Smooth muscle cell (in vitro differentiated cells): ENCODE measurements at regions not wholly inside any gene's neighbourhood (a gene's known extent, or its start where the extent isn't known, plus 50 kb on each side); places are given as distances from the start of the nearest gene placed in this dataset.
"Not testable (repeated sequence)": the region's sequence is repeated elsewhere in the genome, so short reads cannot be mapped to it uniquely, and the experiment has no call there.

ENCODE experiments used
- DNase-seq: peaks from one replicate; lab custom pipeline; 2025; ENCODE audit not compliant: unreplicated experiment; lab: John Stamatoyannopoulos, UW
- H2AFZ ChIP-seq: fragments of 200-600 bp; sonication (generic); 2 replicates; pipeline ENCODE4 v1.6.0; 2016; ENCODE audit warnings: antibody characterized with exemption, low read depth, mild to moderate bottlenecking
- H3F3A ChIP-seq: fragments of 200-600 bp; sonication (generic); 2 replicates; pipeline ENCODE4 v1.6.0; 2017; ENCODE audit warnings: antibody characterized with exemption, low read depth
- H3K27ac ChIP-seq: fragments of 200-600 bp; sonication (generic); 2 replicates; pipeline ENCODE4 v1.5.1; 2016; ENCODE audit warnings: low read depth, mild to moderate bottlenecking
- H3K27me3 ChIP-seq: fragments of 200-600 bp; sonication (generic); 2 replicates; pipeline ENCODE4 v1.6.1; 2016; ENCODE audit warnings: low read depth, mild to moderate bottlenecking
- H3K36me3 ChIP-seq: fragments of 200-600 bp; sonication (generic); 2 replicates; pipeline ENCODE4 v1.5.1; 2016; ENCODE audit warnings: low read depth
- H3K4me1 ChIP-seq: fragments of 200-600 bp; sonication (generic); 2 replicates; pipeline ENCODE4 v1.5.1; 2016; ENCODE audit warnings: low read depth
- H3K4me2 ChIP-seq: fragments of 200-600 bp; sonication (generic); 2 replicates; pipeline ENCODE4 v1.6.0; 2016; ENCODE audit warnings: mild to moderate bottlenecking
- H3K4me3 ChIP-seq: fragments of 200-600 bp; sonication (generic); 2 replicates; pipeline ENCODE4 v1.5.1; 2016; ENCODE audit warnings: mild to moderate bottlenecking
- H3K79me2 ChIP-seq: fragments of 200-600 bp; sonication (generic); 2 replicates; pipeline ENCODE4 v1.6.0; 2016; ENCODE audit warnings: low read depth, mild to moderate bottlenecking
- H3K9ac ChIP-seq: fragments of 200-600 bp; sonication (generic); 2 replicates; pipeline ENCODE4 v1.6.0; 2016; ENCODE audit warnings: low read depth
- H3K9me3 ChIP-seq: fragments of 200-600 bp; sonication (generic); replicated peaks from 2 replicates; pipeline ENCODE4 v1.5.1; 2016; ENCODE audit warnings: low read depth
- H4K20me1 ChIP-seq: fragments of 200-600 bp; sonication (generic); 2 replicates; pipeline ENCODE4 v1.6.0; 2016; ENCODE audit warnings: low read depth
- CTCF ChIP-seq: fragments of 200-600 bp; sonication (generic); IDR thresholded peaks from 2 replicates; pipeline ENCODE4 v1.5.1; 2017; ENCODE audit warnings: borderline replicate concordance, mild to moderate bottlenecking, antibody characterized with exemption; ENCODE audit not compliant: insufficient read depth, poor library complexity, severe bottlenecking
- WGBS: methylation state at CpG from one replicate; pipeline ENCODE4 v1.1.7; 2016; ENCODE audit warnings: low lambda C conversion rate; 5-methylcytosine and 5-hydroxymethylcytosine counted together
- small RNA-seq: library from RNA; depleted of rRNA; stranded (forward); fragments of <200 nt; gene quantifications from one replicate; pipeline ENCODE3, GENCODE V24; 2014

GRCh38 chrX:76643590-76643989 is 216.1 kb downstream of the MAGEE1 start:
- Histone ChIP-seq H3K4me1 (no peaks in the 10 kb centered on the region), H3K9ac (no peak overlapping the region), H3F3A (no peaks in the 10 kb centered on the region), H3K4me2 (no peak overlapping the region), H3K9me3 (peaks cover 4% of the 10 kb centered on the region), H3K79me2 (no peaks in the 10 kb centered on the region), H3K4me3 (no peak overlapping the region), H2AFZ (no peak overlapping the region), H3K36me3 (no peaks in the 10 kb centered on the region), H3K27ac (no peak overlapping the region), H3K27me3 (no peaks in the 10 kb centered on the region), H4K20me1 (no peaks in the 10 kb centered on the region)
- no peak for DNase-seq
- WGBS, result 15% methylated on average over 2 of the region's 2 CpGs
- TF ChIP-seq CTCF, result no peak

GRCh38 chrX:76651369-76651768 is 223.9 kb downstream of the MAGEE1 start:
- not testable (repeated sequence) for H3K79me2 ChIP-seq, H3K27me3 ChIP-seq, H3K4me3 ChIP-seq, DNase-seq, H2AFZ ChIP-seq, H3K9ac ChIP-seq, H3F3A ChIP-seq, H3K9me3 ChIP-seq, H4K20me1 ChIP-seq, H3K36me3 ChIP-seq, H3K27ac ChIP-seq, H3K4me1 ChIP-seq, H3K4me2 ChIP-seq
- WGBS, result 46% methylated on average over 3 of the region's 3 CpGs

GRCh38 chrX:76657499-76657898 is 230.0 kb downstream of the MAGEE1 start:
- Histone ChIP-seq H3K4me1 (no peaks in the 10 kb centered on the region), H3K9ac (no peak overlapping the region), H3K27me3 (no peaks in the 10 kb centered on the region), H3K27ac (no peak overlapping the region), H3K79me2 (no peaks in the 10 kb centered on the region), H3K36me3 (no peaks in the 10 kb centered on the region), H2AFZ (no peak overlapping the region), H3K9me3 (peaks cover 4% of the 10 kb centered on the region), H4K20me1 (no peaks in the 10 kb centered on the region), H3F3A (no peaks in the 10 kb centered on the region), H3K4me3 (no peak overlapping the region), H3K4me2 (no peak overlapping the region)
- no peak for DNase-seq
- no peak for TF ChIP-seq CTCF

Small RNA genes lying in the stretch of these regions (small RNA-seq; reads per million reads assigned to genes)
- 0.08 reads per million for gene RNA5SP508
